Stimulated activated CD4-positive, alpha-beta T cell treated with anti-CD3 and anti-CD28 coated beads, Interleukin-1b, Interleukin-23, amount 100 ng/mL, for 48 hours (primary cell): ENCODE measurements at regions not wholly inside any gene's neighbourhood (a gene's known extent, or its start where the extent isn't known, plus 50 kb on each side); places are given as distances from the start of the nearest gene placed in this dataset.
A peak's percentile ranks its signal among the peaks of the same experiment; 100 is the strongest.
"Not testable (repeated sequence)": the region's sequence is repeated elsewhere in the genome, so short reads cannot be mapped to it uniquely, and the experiment has no call there.

Source experiments
- DNase-seq: peaks from one replicate; pipeline ENCODE4 v3.0.0-alpha.2; 2020

GRCh38 chr15:81939604-81940440 is 106.0 kb downstream of the MEX3B start:
- DNase-seq = peak; percentile 23

DNA sequence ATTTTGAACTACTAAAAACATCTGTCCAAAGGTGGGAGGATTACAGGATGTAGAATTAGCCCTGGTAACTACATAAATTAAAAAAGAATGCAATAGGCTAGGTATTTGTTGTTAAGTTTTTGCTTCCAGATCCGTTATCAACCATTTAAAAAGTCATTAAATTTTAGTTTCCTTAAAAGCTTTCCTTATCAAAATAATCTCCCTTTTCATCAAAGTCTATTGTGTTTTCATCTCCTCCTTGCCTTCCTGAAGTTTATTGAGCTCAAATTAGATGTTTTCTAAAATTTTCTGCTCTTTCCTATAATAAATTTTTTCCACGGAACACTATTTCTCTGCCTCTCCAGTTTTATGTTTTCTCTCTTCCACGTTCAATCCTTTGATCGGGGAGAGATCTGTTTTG is 108.6 kb downstream of the MEX3B start:
- DNase-seq = no peak

DNA sequence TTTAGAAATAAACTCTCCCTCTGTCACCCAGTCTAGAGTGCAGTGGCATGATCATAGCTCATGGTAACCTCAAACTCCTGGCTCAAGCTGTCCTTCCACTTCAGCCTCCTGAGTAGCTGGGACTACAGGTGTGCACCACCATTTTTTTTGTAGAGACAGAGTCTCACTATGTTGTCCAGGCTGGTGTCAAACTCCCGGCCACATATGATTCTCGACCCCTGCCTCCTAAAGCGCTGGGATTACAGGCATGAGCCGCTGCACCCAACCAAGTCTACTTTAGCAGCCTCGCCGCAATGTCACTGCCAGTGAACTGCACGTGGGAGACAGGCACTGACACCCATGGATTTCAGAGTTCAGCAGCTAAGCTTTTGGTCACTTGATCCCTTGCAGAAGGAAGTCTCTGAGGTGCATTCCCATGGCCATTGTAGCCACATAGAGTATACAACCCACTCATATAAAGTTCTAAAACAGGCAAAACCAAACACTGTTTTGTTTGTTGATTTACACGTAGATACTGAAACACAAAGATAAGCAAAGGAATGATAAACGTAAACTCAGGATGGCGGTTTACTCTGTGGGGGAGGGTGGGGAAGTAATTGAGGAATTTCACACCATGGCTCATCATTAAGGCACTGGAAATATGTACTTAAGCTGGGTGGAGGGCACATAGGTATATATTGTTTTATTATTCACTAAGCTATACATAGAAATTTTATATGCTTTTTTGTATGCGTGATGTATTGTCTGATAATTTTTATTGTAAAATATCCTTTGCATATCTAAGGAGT is 115.0 kb downstream of the MEX3B start:
- no peak for DNase-seq

GRCh38 chr15:81929557-81929956 is 116.3 kb downstream of the MEX3B start:
- DNase-seq = no peak

- no peak for DNase-seq
Measured at GRCh38 chr15:81926981-81927380, 118.8 kb downstream of the MEX3B start.

- no peak for DNase-seq
Measured at GRCh38 chr15:81924729-81925128, 121.1 kb downstream of the MEX3B start.

GRCh38 chr15:81923561-81924350 is 122.1 kb downstream of the MEX3B start:
- no peak for DNase-seq

- DNase-seq = no peak
Measured at GRCh38 chr15:81922143-81922542, 123.7 kb downstream of the MEX3B start.

DNA sequence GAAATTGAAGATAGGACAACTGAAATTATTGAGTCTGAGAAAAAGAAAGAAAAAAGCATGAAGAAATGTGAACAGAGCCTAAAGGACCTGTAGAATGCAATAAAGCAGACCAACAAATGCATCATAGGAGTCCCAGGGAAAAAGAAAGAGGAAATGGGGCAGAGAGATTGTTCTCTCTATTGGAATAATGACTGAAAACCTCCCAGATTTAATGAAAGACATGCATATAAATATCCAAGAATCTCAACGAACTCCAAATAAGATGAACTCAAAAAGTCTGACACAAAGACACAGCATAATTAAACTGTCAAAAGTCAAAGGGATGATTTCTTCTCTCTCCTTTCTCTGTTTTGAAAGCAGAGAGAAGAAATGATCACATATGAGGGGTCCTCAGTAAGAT is 124.7 kb downstream of the MEX3B start:
- no peak for DNase-seq

GRCh38 chr15:81918767-81919166 is 127.1 kb downstream of the MEX3B start:
- DNase-seq = not testable (repeated sequence)

GRCh38 chr15:81916451-81916850 is 129.4 kb downstream of the MEX3B start:
- no peak for DNase-seq

- no peak for DNase-seq
Measured at GRCh38 chr15:81915990-81916389, 129.8 kb downstream of the MEX3B start.

DNA sequence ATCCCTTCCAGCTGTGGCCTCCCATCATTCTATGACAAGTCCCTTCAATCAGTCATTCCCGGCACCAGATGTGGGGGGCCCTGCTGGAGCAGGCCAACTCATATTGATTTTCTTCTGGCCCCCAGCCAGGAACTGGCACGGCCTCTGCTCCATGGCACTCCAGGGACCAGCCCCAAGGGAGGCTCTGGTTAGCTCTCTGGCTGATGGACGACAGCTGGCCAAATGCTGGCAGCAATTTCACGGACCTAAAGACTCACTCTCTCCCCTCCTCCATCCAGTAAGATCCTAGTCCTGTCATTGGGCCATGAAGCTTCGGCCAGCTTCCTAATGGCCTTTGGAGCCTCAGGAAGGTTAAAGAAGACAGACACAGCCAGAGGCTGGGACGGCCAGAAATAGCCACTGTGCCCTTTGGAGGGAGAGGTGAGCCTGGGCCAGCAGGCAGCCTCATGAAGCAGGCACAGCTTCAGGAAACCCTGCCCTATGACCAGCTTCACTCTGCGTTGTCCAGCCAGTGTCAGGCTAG is 131.0 kb downstream of the MEX3B start:
- DNase-seq = no peak

DNA sequence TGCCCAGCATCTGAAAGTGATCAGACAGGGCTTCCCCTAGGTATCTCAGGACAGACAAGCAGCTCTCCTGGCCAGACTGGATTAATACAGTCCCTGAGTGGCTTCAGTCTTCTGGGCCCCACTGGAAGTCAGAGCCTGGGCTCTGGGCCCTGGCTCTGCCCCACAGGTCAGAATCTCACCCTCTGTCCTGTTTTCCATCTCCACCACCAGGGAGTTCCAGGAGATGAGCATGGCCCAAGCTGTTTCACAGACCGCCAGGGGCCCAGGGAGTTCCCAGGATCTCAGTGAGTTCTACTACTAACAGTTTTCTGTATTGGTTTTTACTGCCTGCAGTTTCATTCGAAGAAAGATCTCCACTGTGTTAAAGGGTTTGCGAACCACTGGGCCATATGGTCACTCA is 131.5 kb downstream of the MEX3B start:
- no peak for DNase-seq

DNA sequence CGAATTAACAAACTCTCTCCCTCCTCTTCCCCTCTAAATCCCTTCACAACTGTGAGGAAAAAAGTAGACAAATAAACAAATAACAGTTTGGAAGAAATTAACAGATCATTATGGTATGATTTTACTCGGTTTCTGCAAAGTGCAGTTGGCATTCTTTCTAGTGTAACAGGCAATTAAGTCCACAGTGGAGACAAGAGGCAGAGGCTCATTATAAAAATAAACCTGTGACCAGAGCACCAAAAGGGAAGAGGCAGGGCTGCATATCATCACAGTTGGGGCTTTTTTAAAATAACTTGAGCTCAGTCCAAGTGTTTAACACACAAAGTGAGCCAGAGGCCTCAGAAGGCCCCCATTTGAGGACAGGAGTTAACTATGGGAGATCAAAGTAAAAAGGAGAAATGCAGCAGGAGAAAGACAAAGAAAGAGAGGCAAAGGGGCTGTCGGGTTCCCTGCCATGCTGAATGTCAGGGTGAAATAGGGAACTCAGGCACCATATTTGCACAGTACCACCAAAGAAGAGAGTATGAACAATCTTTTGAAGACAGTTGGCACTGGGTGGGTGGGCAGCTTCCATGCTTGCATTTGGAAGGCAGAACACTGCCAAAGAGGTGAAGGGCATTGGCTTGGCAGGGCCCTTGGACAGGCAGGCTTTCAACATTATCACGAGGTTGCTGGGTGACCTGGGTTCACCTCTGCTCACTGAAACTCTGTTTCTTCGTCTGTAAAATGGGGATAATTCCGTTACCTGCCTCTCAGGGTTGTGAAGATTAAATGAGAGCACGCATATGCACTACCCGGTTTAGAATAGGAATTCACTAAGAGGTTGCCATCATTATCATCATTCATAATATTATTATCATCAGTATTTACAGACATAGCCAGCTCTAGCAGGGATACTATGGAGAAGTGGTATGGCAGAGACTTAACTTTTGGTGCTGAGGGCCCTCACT is 134.5 kb downstream of the MEX3B start:
- no peak for DNase-seq

GRCh38 chr15:81910355-81911021 is 135.3 kb downstream of the MEX3B start:
- no peak for DNase-seq

GRCh38 chr15:81909011-81909358 is 136.8 kb downstream of the MEX3B start:
- no peak for DNase-seq

DNA sequence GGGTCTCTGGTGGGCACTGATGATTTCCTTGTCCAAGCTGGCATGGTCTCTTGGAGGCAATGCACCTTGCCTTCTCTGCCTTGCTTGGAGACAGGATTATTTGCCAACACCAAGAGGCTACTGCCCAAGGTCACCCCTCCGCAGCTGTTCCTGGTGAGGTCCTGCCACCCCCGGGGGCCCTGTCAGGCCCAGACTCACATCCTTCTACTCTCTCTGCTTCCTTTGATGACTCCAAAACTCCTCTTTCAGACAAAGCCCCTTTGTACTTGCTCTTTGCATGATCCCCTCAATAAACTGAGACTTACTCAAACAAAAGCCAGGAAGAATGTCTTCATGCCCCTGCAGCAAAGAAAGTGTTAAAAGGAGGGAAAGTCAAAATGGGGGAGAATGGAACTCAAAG is 137.7 kb downstream of the MEX3B start:
- DNase-seq = no peak

GRCh38 chr15:81907521-81907920 is 138.3 kb downstream of the MEX3B start:
- DNase-seq = no peak

DNA sequence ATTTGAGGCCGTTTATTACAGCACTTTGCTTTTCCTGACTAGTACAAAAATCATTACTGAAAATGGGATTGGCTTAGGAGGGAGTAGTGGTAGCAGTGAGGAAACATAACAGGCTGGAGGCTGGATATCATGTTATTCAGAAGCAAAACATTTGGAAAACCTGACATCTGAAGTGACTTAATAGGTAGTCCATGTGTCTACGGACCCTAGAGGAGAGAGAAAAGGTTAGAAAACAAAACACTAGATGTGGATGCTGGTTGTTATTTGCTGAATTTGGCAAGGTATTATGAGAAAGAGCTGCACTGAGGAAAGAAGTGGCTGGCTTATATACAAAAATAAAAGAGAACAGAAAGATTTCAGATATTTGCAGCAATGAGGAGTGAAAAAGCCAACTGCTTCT is 139.9 kb downstream of the MEX3B start:
- DNase-seq = no peak

GRCh38 chr15:81901319-81901718 is 144.5 kb downstream of the MEX3B start:
- DNase-seq = no peak

DNA sequence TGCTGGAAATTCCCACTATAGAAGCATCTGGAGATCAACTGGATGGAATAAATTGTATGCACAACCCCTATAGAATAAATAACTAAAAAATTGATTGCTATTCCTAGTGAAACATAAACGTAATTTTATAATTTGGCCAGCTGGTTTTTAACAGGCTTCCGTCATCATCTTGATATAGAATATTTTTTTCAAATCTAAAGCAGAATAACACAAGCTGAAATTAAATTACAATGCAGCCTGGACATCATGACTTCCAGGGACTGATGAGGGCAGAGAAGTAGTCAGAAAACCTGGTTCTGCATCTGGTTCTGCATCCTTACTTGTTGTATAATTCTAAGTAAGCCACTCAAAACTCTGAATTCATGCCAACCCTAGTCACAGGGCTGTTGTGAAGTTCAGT is 146.1 kb downstream of the MEX3B start:
- no peak for DNase-seq
